Panc1 (cell line): ENCODE measurements at regions not wholly inside any gene's neighbourhood (a gene's known extent, or its start where the extent isn't known, plus 50 kb on each side); places are given as distances from the start of the nearest gene placed in this dataset.

Experiments
- ATAC-seq: fragments of 200-7000 bp; cut with Tn5 transposase; 2 replicates; pipeline ENCODE4 v1.9.1; 2020; ENCODE audit warnings: mild to moderate bottlenecking, moderate library complexity
- BruUV-seq: library from RNA; stranded (reverse); fragments of 400-500 nt; replicated peaks from 2 replicates; lab custom pipeline; 2021; lab: Mats Ljungman, UMichigan
- CTCF ChIA-PET: fragments of 300-600 bp; sonication (Branson Sonifier 250); formaldehyde crosslinking; loops from one replicate; lab custom pipeline; 2022; ENCODE audit warnings: antibody characterized with exemption; lab: Charles Lee
- POLR2A ChIA-PET: fragments of 300-600 bp; sonication (Branson Sonifier 250); formaldehyde crosslinking; loops from one replicate; lab custom pipeline; 2022; ENCODE audit warnings: antibody characterized with exemption; lab: Charles Lee
- DNase-seq: peaks from one replicate; pipeline ENCODE4 v3.0.0-alpha.2; 2010; ENCODE audit warnings: low read depth, low spot score
- H3K27ac ChIP-seq: 2 replicates; pipeline ENCODE4 v1.5.1; 2011; ENCODE audit warnings: mild to moderate bottlenecking, low read length, inconsistent platforms
- H3K27me3 ChIP-seq: fragments of 200-500 bp; sonication (Bioruptor generic); 2 replicates; pipeline ENCODE4 v1.6.0; 2014; ENCODE audit warnings: low read length, inconsistent platforms; ENCODE audit not compliant: control insufficient read depth, insufficient read depth
- H3K36me3 ChIP-seq: fragments of 200-500 bp; sonication (Bioruptor generic); 2 replicates; pipeline ENCODE4 v1.5.1; 2014; ENCODE audit warnings: inconsistent platforms, mild to moderate bottlenecking, low read length, moderate library complexity; ENCODE audit not compliant: control insufficient read depth, insufficient read depth
- H3K4me1 ChIP-seq: 2 replicates; pipeline ENCODE4 v1.5.1; 2011; ENCODE audit warnings: inconsistent platforms, mild to moderate bottlenecking, low read length, moderate library complexity; ENCODE audit not compliant: control insufficient read depth, insufficient read depth
- H3K4me3 ChIP-seq, 2 experiments: 2 replicates each; pipeline ENCODE4 v1.5.1; 2011 to 2012; ENCODE audit warnings: low read depth in 2 of 2, low read length in 2 of 2, mild to moderate bottlenecking in 2 of 2, inconsistent platforms in 1 of 2, moderate library complexity in 1 of 2
- H3K9me3 ChIP-seq: fragments of 200-500 bp; sonication (Bioruptor generic); 2 replicates; pipeline ENCODE4 v1.5.1; 2014; ENCODE audit warnings: low read depth, mild to moderate bottlenecking, inconsistent platforms, low read length, moderate library complexity; ENCODE audit not compliant: control insufficient read depth, insufficient read depth
- POLR2AphosphoS5 ChIP-seq: IDR thresholded peaks from 2 replicates; pipeline ENCODE4 v1.6.1; 2012; ENCODE audit warnings: mild to moderate bottlenecking, low read depth, low read length, moderate library complexity
- SIN3A ChIP-seq: IDR thresholded peaks from 2 replicates; pipeline ENCODE4 v1.6.1; 2012; ENCODE audit warnings: low read depth, mild to moderate bottlenecking, low read length, moderate library complexity, borderline replicate concordance; ENCODE audit not compliant: insufficient read depth
- TCF7L2 ChIP-seq: IDR thresholded peaks from 2 replicates; pipeline ENCODE4 v1.6.1; 2011; ENCODE audit warnings: mild to moderate bottlenecking, low read depth, low read length, inconsistent platforms
- in situ Hi-C: cut with HindIII; loops from 2 replicates; pipeline ENCODE4 v1.10.0; 2016; ENCODE audit warnings: low sequenced_read_pairs, low pct_unique_long_range_greater_than_20kb
- intact Hi-C: fragments of 100-400 bp; cut with micrococcal nuclease; formaldehyde crosslinking; loops from one replicate; pipeline ENCODE4 v1.10.0; 2022; ENCODE audit not compliant: unreplicated experiment
- TF ChIP-seq, protein P1 (sequence below), 2 experiments: IDR thresholded peaks; 2 replicates each; pipeline ENCODE4 v1.6.1; 2011 to 2012; ENCODE audit warnings: low read depth in 2 of 2, control low read depth in 1 of 2, low read length in 1 of 2, mild to moderate bottlenecking in 1 of 2, moderate library complexity in 1 of 2; ENCODE audit not compliant: insufficient read depth in 1 of 2
- TF ChIP-seq, protein P2 (sequence below): fragments of 450-650 bp; IDR thresholded peaks from 2 replicates; pipeline ENCODE4 v1.5.1; 2017; ENCODE audit warnings: mild to moderate bottlenecking

DNA sequence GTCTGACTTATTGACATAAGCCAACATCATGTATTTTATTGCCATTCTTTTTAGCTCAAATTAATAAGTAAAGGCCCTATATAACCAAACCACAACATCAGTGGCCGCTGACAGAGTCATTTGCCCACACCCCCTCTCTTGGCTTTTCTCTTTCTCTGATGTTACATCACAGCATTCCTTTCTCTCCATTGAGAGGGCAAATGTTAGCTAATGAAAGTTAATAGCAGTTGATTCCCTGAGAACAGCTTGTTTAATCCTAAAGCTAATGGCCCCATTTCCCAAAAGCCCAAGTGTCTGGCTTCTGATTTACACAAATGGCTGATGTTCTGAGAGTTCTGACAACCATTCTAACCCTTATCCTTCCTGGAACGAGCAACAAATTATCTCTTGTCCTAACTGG, 308.8 kb downstream of the SNAPC1 start:
- no peak overlapping the region for H3K27ac ChIP-seq
- H3K9me3 ChIP-seq, result no peaks in the 10 kb centered on the region
- ChIA-PET POLR2A (no interaction called here), CTCF (no interaction called here)
- intact Hi-C loops, result no loop called here
- no peak for ATAC-seq
- DNase-seq, result no peak
- no peak for TF ChIP-seq SIN3A
- TF ChIP-seq, protein P1, sequence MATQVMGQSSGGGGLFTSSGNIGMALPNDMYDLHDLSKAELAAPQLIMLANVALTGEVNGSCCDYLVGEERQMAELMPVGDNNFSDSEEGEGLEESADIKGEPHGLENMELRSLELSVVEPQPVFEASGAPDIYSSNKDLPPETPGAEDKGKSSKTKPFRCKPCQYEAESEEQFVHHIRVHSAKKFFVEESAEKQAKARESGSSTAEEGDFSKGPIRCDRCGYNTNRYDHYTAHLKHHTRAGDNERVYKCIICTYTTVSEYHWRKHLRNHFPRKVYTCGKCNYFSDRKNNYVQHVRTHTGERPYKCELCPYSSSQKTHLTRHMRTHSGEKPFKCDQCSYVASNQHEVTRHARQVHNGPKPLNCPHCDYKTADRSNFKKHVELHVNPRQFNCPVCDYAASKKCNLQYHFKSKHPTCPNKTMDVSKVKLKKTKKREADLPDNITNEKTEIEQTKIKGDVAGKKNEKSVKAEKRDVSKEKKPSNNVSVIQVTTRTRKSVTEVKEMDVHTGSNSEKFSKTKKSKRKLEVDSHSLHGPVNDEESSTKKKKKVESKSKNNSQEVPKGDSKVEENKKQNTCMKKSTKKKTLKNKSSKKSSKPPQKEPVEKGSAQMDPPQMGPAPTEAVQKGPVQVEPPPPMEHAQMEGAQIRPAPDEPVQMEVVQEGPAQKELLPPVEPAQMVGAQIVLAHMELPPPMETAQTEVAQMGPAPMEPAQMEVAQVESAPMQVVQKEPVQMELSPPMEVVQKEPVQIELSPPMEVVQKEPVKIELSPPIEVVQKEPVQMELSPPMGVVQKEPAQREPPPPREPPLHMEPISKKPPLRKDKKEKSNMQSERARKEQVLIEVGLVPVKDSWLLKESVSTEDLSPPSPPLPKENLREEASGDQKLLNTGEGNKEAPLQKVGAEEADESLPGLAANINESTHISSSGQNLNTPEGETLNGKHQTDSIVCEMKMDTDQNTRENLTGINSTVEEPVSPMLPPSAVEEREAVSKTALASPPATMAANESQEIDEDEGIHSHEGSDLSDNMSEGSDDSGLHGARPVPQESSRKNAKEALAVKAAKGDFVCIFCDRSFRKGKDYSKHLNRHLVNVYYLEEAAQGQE (IDR thresholded peaks at IDR 0.05; ENCODE audit: insufficient read depth in 1 of 2, low read depth in 2 of 2, low read length in 1 of 2), result no peak
- no peak for TF ChIP-seq POLR2AphosphoS5
- H3K4me1 ChIP-seq, result no peaks in the 10 kb centered on the region
- BruUV-seq, result no TSS peak
- in situ Hi-C loops, result no loop called here
- no peaks in the 10 kb centered on the region for H3K36me3 ChIP-seq
- H3K4me3 ChIP-seq, result no peak overlapping the region
- H3K27me3 ChIP-seq, result no peaks in the 10 kb centered on the region

- no peak for DNase-seq
- no peaks in the 10 kb centered on the region for H3K9me3 ChIP-seq
- H3K4me3 ChIP-seq, result no peak overlapping the region
- TF ChIP-seq TCF7L2, result no peak
- TF ChIP-seq SIN3A, result no peak
- TF ChIP-seq POLR2AphosphoS5, result no peak
- TF ChIP-seq, protein P1 (IDR thresholded peaks at IDR 0.05; ENCODE audit: insufficient read depth in 1 of 2, low read depth in 2 of 2, low read length in 1 of 2), result no peak
- TF ChIP-seq, protein P2, sequence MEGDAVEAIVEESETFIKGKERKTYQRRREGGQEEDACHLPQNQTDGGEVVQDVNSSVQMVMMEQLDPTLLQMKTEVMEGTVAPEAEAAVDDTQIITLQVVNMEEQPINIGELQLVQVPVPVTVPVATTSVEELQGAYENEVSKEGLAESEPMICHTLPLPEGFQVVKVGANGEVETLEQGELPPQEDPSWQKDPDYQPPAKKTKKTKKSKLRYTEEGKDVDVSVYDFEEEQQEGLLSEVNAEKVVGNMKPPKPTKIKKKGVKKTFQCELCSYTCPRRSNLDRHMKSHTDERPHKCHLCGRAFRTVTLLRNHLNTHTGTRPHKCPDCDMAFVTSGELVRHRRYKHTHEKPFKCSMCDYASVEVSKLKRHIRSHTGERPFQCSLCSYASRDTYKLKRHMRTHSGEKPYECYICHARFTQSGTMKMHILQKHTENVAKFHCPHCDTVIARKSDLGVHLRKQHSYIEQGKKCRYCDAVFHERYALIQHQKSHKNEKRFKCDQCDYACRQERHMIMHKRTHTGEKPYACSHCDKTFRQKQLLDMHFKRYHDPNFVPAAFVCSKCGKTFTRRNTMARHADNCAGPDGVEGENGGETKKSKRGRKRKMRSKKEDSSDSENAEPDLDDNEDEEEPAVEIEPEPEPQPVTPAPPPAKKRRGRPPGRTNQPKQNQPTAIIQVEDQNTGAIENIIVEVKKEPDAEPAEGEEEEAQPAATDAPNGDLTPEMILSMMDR, result no peak
- no peak for ATAC-seq
- in situ Hi-C loops, result no loop called here
- H3K4me1 ChIP-seq, result no peaks in the 10 kb centered on the region
- intact Hi-C loops, result no loop called here
- CTCF ChIA-PET, result no interaction called here
- no peaks in the 10 kb centered on the region for H3K36me3 ChIP-seq
- POLR2A ChIA-PET, result no interaction called here
- no peak overlapping the region for H3K27ac ChIP-seq
- no TSS peak for BruUV-seq
- H3K27me3 ChIP-seq, result no peaks in the 10 kb centered on the region
Observed at GRCh38 chr14:62076368-62076767, 314.1 kb downstream of the SNAPC1 start.
